NB4 (cell line): ENCODE measurements at regions not wholly inside any gene's neighbourhood (a gene's known extent, or its start where the extent isn't known, plus 50 kb on each side); places are given as distances from the start of the nearest gene placed in this dataset.

Source experiments
- POLR2A ChIP-seq: IDR thresholded peaks from 2 replicates; pipeline ENCODE4 v1.6.1; 2011; ENCODE audit warnings: mild to moderate bottlenecking; ENCODE audit not compliant: insufficient read length; ENCODE audit errors: extremely low read depth
- TF ChIP-seq, protein P1 (sequence below): IDR thresholded peaks from one replicate; pipeline ENCODE4 v1.5.1; 2012; ENCODE audit warnings: low read depth, low read length
- TF ChIP-seq, protein P2 (sequence below): IDR thresholded peaks from 2 replicates; pipeline ENCODE4 v1.6.1; 2011; ENCODE audit warnings: low read depth, low read length

DNA sequence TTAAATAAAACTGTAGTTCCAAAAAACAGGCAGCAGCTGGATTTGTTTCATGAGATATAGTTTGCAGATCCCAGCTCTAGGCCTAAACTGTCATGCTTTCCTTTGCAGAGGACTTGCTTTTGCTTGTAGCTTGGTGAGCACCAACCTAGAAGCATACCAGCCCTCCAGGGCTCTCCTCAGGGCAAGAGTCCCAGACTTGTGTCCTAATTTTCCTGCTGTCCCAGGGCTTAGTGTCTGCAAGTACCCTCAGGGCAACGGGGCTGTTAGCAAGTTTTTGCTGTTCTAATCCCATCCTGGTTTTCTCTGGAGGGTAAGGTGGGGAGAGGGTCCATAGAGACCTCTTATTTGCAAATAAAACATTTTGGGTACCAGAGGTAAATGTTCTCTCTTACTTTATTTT, 59.5 kb downstream of the TMEM17 start:
- TF ChIP-seq POLR2A, result no peak
- TF ChIP-seq, protein P1, sequence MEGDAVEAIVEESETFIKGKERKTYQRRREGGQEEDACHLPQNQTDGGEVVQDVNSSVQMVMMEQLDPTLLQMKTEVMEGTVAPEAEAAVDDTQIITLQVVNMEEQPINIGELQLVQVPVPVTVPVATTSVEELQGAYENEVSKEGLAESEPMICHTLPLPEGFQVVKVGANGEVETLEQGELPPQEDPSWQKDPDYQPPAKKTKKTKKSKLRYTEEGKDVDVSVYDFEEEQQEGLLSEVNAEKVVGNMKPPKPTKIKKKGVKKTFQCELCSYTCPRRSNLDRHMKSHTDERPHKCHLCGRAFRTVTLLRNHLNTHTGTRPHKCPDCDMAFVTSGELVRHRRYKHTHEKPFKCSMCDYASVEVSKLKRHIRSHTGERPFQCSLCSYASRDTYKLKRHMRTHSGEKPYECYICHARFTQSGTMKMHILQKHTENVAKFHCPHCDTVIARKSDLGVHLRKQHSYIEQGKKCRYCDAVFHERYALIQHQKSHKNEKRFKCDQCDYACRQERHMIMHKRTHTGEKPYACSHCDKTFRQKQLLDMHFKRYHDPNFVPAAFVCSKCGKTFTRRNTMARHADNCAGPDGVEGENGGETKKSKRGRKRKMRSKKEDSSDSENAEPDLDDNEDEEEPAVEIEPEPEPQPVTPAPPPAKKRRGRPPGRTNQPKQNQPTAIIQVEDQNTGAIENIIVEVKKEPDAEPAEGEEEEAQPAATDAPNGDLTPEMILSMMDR, result no peak
- TF ChIP-seq, protein P2, sequence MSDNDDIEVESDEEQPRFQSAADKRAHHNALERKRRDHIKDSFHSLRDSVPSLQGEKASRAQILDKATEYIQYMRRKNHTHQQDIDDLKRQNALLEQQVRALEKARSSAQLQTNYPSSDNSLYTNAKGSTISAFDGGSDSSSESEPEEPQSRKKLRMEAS, result no peak
